Erythroblast (primary cell): ENCODE measurements at regions not wholly inside any gene's neighbourhood (a gene's known extent, or its start where the extent isn't known, plus 50 kb on each side); places are given as distances from the start of the nearest gene placed in this dataset.

ENCODE experiments used
- DNase-seq, 2 experiments: peaks; one replicate each; lab custom pipeline; 2025; lab: John Stamatoyannopoulos, UW
- GATA1 ChIP-seq: IDR thresholded peaks from 2 replicates; pipeline ENCODE4 v1.6.1; 2011; ENCODE audit warnings: low read depth, mild to moderate bottlenecking, control low read depth, low read length, moderate library complexity
- POLR2A ChIP-seq: IDR thresholded peaks from 2 replicates; pipeline ENCODE4 v1.6.1; 2011; ENCODE audit warnings: mild to moderate bottlenecking, low read length

- TF ChIP-seq POLR2A = no peak
- DNase-seq = no peak
These were observed 825.3 kb downstream of the TRIB2 start for GRCh38 chr2:13542061-13542460.

- TF ChIP-seq GATA1 = no peak
- no peak for TF ChIP-seq POLR2A
- no peak for DNase-seq
These were observed 825.9 kb downstream of the TRIB2 start for GRCh38 chr2:13542642-13543041.

DNA sequence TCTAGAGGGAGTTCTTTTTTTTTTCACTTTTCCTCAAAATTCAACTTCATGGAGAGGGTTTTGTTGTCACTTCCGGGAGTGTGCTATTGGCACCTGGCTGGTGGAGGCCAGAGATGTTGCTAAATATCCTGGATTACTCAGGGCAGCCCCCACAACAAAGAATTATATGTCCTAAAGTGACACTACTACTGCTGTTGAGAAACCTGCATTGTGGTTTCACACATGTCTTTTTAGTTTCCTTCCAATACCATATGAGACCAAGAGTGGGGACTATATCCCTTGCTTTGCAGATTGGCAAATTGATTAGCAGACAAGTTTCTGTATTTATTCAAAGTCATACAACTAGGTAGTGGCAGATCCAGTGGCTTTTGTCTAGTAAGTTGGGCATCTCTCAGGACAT is 826.8 kb downstream of the TRIB2 start:
- DNase-seq = no peak
- TF ChIP-seq GATA1 (no peak), POLR2A (no peak)

DNA sequence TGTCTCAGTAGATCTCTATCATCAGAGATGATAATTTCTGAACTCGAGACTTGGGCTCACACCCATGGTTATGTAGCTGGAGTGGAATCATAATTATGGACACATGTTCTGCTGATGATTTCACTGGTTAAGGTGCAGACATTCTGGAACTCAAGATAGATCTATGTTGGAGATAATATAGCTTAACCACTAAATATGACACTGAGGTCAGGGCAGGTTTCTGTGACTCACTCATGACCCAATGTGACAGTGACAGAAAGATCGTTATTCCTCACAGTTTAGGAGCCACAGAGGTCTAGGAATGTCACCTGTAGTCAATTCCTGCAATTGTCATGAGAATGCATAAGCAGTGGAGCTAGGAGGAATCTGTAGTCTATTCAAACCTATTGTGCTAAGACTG is 828.6 kb downstream of the TRIB2 start:
- TF ChIP-seq GATA1 (no peak), POLR2A (no peak)
- no peak for DNase-seq

DNA sequence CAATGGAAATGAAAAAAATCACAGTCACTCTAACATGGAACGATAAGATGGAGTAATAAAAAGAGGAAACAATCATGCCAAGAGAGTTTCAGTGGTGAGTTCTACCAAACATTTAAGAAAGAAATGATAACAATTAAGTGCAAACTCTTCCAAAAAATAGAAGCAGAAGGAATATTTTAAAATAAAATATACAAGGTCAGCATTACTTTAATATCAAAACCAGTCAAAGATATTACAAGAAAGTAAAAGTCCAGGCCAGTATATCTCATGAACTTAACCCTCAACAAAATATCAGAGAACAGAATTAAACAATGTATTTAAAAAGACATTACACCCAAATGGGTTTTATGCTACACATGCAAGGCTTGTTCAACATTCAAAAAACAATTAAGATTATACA is 829.4 kb downstream of the TRIB2 start:
- TF ChIP-seq GATA1 = no peak
- TF ChIP-seq POLR2A = no peak
- DNase-seq = no peak

DNA sequence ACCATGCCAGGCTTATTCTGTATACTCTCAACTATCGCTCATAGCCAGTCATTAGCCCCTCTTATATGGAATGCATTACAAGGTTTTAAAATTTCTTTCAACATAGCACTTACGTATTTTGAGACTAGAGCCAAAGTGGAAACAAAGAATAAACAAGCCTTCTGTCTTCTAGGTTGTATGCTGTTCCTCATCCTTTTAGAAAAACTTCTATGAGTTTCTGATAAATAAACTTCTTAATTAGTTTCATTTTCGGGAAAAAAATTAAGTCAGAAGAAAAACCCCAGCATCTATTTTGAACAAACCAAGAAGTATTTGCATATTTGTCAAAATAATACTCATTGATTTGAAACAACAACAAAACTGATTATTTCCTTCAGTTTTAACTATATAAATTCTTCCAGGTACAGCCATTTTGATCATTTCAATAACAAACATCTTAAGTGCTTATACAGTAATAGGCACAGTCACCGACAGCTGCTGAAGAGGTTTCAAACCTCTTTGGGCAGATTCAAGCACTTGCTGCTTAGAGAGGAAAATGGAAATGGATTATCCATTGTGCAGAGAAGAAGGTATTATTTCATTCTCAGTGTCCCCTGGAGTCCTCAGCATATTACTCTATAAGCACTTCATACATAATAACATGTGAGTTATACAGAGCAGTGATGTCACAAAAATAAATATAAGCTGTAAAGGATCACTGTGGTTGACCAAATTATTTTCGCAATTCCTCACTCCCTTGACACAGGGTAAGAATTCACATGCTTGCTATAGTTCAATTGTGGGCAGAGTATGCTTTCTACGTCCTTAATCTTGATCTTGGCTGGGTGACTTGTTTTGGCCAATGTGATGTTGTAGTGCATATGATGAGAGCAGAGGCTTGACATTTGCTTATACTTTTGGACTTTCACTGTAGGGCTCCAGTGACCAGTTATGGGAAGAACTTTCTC is 833.8 kb downstream of the TRIB2 start:
- no peak for DNase-seq
- TF ChIP-seq POLR2A = no peak
- TF ChIP-seq GATA1 = no peak

DNA sequence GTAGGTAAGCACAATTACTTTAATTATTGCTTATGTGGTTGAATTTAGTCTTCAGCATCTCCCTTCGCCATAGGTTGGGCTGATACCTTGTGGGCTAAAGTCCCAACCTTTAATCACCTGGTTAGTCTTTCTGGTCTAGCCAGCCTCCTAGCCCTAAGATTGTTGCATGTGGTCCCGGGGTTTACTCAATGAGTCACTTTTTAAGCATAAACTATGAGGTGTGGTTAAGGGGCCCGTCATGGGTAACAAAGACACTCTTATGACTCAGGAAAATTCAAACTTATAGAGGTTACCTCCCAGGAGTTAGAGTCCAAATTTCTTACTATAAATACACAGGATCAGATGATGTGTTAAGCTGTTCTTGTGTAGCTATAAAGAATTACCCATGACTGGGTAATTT is 841.6 kb downstream of the TRIB2 start:
- TF ChIP-seq GATA1 = no peak
- no peak for TF ChIP-seq POLR2A
- DNase-seq = no peak

DNA sequence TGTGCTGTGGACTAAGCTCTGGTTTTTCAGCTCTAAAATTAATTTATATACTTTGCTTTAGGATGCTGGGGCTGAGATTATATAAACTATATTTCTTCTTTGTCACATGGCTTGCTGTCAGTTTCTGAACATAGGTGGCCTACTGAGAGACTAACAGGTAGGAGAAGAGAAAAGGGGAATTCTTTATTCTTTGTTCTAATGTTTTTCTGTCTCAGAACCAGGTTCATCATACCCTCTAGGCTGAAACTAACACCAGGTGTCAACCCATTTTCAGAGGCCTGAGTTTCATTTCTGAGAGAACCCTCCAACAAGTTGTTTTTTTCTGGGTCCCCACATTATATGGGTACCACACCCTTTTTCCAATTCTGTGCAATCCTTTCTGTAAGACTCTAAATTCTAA is 843.6 kb downstream of the TRIB2 start:
- TF ChIP-seq POLR2A (no peak), GATA1 (no peak)
- DNase-seq = no peak

GRCh38 chr2:13572466-13572865 is 855.7 kb downstream of the TRIB2 start:
- DNase-seq = no peak
- no peak for TF ChIP-seq GATA1
- TF ChIP-seq POLR2A = no peak

GRCh38 chr2:13574831-13575230 is 858.1 kb downstream of the TRIB2 start:
- TF ChIP-seq GATA1 (no peak), POLR2A (no peak)

GRCh38 chr2:13576406-13577036 is 859.8 kb downstream of the TRIB2 start:
- TF ChIP-seq GATA1 (no peak), POLR2A (no peak)
- no peak for DNase-seq

More at GRCh38 chr2:13574831-13575230, 858.1 kb downstream of the TRIB2 start:
- DNase-seq = no peak

- DNase-seq = no peak
- TF ChIP-seq POLR2A (no peak), GATA1 (no peak)
These were observed 861.8 kb downstream of the TRIB2 start for GRCh38 chr2:13578547-13578946.

- DNase-seq = no peak
- TF ChIP-seq POLR2A = no peak
These were observed 864.7 kb downstream of the TRIB2 start for GRCh38 chr2:13581471-13581870.

DNA sequence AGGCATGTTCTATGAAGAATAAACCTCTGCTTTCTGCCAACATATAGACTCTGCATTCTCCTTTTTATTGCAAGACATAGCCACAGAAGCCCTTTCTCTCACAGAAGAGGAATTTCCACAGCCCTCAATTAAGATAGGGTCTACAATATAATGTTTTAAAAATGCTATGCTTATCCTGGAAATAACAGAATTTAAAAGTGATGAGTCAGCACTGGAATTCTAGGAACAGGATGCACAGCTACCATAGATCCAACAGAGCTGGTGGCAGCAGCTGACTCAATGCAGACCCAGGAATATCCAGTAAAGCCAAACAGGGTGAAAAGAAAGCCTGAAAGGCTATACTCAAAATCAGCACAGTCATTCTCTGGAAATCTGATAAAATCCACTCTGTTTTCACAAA is 866.9 kb downstream of the TRIB2 start:
- no peak for DNase-seq
- TF ChIP-seq GATA1 (no peak), POLR2A (no peak)
